A673 (cell line): ENCODE measurements at regions not wholly inside any gene's neighbourhood (a gene's known extent, or its start where the extent isn't known, plus 50 kb on each side); places are given as distances from the start of the nearest gene placed in this dataset.

ENCODE experiments used
- BruUV-seq: library from RNA; stranded (reverse); fragments of 400-500 nt; replicated peaks from 2 replicates; lab custom pipeline; 2021; lab: Mats Ljungman, UMichigan
- CTCF ChIA-PET: fragments of 300-600 bp; sonication (Branson Sonifier 250); formaldehyde crosslinking; loops from one replicate; lab custom pipeline; 2022; ENCODE audit warnings: antibody characterized with exemption; lab: Charles Lee
- POLR2A ChIA-PET: fragments of 300-600 bp; sonication (Branson Sonifier 250); formaldehyde crosslinking; loops from one replicate; lab custom pipeline; 2022; ENCODE audit warnings: antibody characterized with exemption; ENCODE audit not compliant: low non-redundant PET; lab: Charles Lee
- DNase-seq: peaks from one replicate; pipeline ENCODE4 v3.0.0-alpha.2; 2015; ENCODE audit warnings: low spot score
- H3K27ac ChIP-seq: fragments of 200-600 bp; sonication (generic); 2 replicates; pipeline ENCODE4 v1.5.1; 2016; ENCODE audit warnings: mixed run types, low read depth, mild to moderate bottlenecking, mixed read lengths, antibody characterized with exemption, low read length; ENCODE audit not compliant: poor library complexity, severe bottlenecking
- H3K27me3 ChIP-seq: fragments of 200-600 bp; sonication (generic); replicated peaks from 2 replicates; pipeline ENCODE4 v1.6.1; 2017; ENCODE audit warnings: mixed run types, low read depth, mild to moderate bottlenecking, mixed read lengths, antibody characterized with exemption, low read length; ENCODE audit not compliant: insufficient read depth, poor library complexity
- H3K36me3 ChIP-seq: fragments of 200-600 bp; sonication (generic); 2 replicates; pipeline ENCODE4 v1.6.1; 2016; ENCODE audit warnings: mixed run types, mild to moderate bottlenecking, mixed read lengths, antibody characterized with exemption, low read length; ENCODE audit not compliant: insufficient read depth, poor library complexity, severe bottlenecking
- H3K4me1 ChIP-seq: fragments of 200-600 bp; sonication (generic); 2 replicates; pipeline ENCODE4 v1.6.1; 2017; ENCODE audit warnings: mixed run types, mild to moderate bottlenecking, mixed read lengths, antibody characterized with exemption, low read length; ENCODE audit not compliant: insufficient read depth, poor library complexity, severe bottlenecking
- H3K4me3 ChIP-seq: fragments of 200-600 bp; sonication (generic); 2 replicates; pipeline ENCODE4 v1.5.1; 2016; ENCODE audit warnings: low read depth, mixed run types, mild to moderate bottlenecking, mixed read lengths, low read length; ENCODE audit not compliant: poor library complexity, severe bottlenecking
- H3K9me3 ChIP-seq: fragments of 200-600 bp; sonication (generic); 2 replicates; pipeline ENCODE4 v1.6.1; 2016; ENCODE audit warnings: mixed run types, low read depth, mild to moderate bottlenecking, mixed read lengths, antibody characterized with exemption, low read length; ENCODE audit not compliant: poor library complexity, severe bottlenecking
- EZH2 ChIP-seq: fragments of 200-600 bp; sonication (generic); IDR thresholded peaks from 2 replicates; pipeline ENCODE4 v1.6.1; 2017; ENCODE audit warnings: borderline replicate concordance, low read depth, mild to moderate bottlenecking, mixed read lengths, antibody characterized with exemption, low read length; ENCODE audit not compliant: poor library complexity, severe bottlenecking
- intact Hi-C: fragments of 100-400 bp; cut with micrococcal nuclease; formaldehyde crosslinking; loops from one replicate; pipeline ENCODE4 v1.10.0; 2022; ENCODE audit not compliant: unreplicated experiment
- TF ChIP-seq, protein P1 (sequence below): fragments of 300-800, 200-600 bp; sonication (generic); conservative IDR thresholded peaks from 2 replicates; pipeline ENCODE4 v1.5.1; 2017; ENCODE audit warnings: low read depth, mild to moderate bottlenecking, antibody characterized with exemption, low read length, moderate library complexity, mixed read lengths

GRCh38 chr18:61735564-61736102 lies 157.2 kb downstream of the RNF152 start:
- intact Hi-C loops = no loop called here
- BruUV-seq = no TSS peak
- no peak overlapping the region for H3K27ac ChIP-seq
- H3K4me3 ChIP-seq = no peak overlapping the region
- DNase-seq = no peak
- TF ChIP-seq, protein P1, sequence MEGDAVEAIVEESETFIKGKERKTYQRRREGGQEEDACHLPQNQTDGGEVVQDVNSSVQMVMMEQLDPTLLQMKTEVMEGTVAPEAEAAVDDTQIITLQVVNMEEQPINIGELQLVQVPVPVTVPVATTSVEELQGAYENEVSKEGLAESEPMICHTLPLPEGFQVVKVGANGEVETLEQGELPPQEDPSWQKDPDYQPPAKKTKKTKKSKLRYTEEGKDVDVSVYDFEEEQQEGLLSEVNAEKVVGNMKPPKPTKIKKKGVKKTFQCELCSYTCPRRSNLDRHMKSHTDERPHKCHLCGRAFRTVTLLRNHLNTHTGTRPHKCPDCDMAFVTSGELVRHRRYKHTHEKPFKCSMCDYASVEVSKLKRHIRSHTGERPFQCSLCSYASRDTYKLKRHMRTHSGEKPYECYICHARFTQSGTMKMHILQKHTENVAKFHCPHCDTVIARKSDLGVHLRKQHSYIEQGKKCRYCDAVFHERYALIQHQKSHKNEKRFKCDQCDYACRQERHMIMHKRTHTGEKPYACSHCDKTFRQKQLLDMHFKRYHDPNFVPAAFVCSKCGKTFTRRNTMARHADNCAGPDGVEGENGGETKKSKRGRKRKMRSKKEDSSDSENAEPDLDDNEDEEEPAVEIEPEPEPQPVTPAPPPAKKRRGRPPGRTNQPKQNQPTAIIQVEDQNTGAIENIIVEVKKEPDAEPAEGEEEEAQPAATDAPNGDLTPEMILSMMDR = no peak
- TF ChIP-seq EZH2 = no peak
- no peaks in the 10 kb centered on the region for H3K36me3 ChIP-seq
- ChIA-PET POLR2A (no interaction called here), CTCF (no interaction called here)
- no peaks in the 10 kb centered on the region for H3K9me3 ChIP-seq
- no peaks in the 10 kb centered on the region for H3K4me1 ChIP-seq
- H3K27me3 ChIP-seq = no peaks in the 10 kb centered on the region

DNA sequence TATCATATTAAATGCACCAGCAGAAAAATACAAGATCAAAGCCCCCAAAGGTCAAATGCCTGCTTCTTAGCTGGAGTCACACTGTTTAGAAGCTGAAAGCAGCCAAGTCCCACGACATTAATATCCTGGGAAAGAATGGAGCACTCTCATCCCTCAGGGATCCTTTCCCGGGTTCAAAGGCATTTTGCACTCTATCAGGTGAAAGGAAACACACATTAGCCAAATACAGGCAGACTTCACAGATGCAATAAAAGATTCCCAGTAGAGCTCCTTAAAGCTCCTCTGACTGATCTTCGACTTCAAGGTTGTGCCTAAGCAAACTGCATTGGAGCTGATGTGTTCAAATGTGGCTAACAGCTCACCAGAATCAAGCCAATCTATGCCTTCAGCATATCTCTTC lies 158.4 kb downstream of the RNF152 start:
- no peak for TF ChIP-seq EZH2
- TF ChIP-seq, protein P1 = no peak
- Histone ChIP-seq H3K4me1 (no peaks in the 10 kb centered on the region), H3K27me3 (no peaks in the 10 kb centered on the region), H3K36me3 (no peaks in the 10 kb centered on the region), H3K27ac (no peak overlapping the region), H3K9me3 (no peaks in the 10 kb centered on the region), H3K4me3 (no peak overlapping the region)
- BruUV-seq = no TSS peak
- intact Hi-C loops = no loop called here
- ChIA-PET CTCF (no interaction called here), POLR2A (no interaction called here)
- DNase-seq = no peak

DNA sequence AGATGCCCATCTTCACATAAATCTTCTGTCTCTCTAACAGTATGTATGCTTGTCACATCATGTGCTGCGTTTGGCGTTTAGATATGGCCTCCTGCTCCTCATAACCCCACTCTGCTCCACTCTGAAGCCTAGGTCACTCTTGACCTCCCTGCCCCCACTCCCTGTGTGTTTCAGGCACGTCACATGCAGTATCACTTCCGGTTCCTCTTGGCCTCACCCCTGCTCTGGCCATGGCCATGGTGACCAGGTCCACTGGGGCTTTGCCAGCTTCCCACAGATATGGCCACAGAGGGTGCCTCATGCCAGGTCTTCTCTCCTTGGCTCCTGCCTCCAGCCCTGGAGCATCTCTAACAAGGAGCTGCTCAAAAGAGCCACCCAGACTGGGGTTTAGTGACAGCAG lies 160.0 kb downstream of the RNF152 start:
- no peaks in the 10 kb centered on the region for H3K4me1 ChIP-seq
- no peak overlapping the region for H3K4me3 ChIP-seq
- no peaks in the 10 kb centered on the region for H3K27me3 ChIP-seq
- H3K27ac ChIP-seq = no peak overlapping the region
- POLR2A ChIA-PET = no interaction called here
- TF ChIP-seq, protein P1 = no peak
- TF ChIP-seq EZH2 = no peak
- no peaks in the 10 kb centered on the region for H3K9me3 ChIP-seq
- H3K36me3 ChIP-seq = no peaks in the 10 kb centered on the region
- intact Hi-C loops = no loop called here
- no peak for DNase-seq
- CTCF ChIA-PET = no interaction called here
- BruUV-seq = no TSS peak
